ENCODE measurements at regions not wholly inside any gene's neighbourhood (a gene's known extent, or its start where the extent isn't known, plus 50 kb on each side); places are given as distances from the start of the nearest gene placed in this dataset.

- 71 to 83% (median 75%) methylated on average over 1 of the region's 1 CpG for WGBS, 4 donors
- Histone ChIP-seq H3K27me3 (no peaks in the 10 kb centered on the region), H3K36me3 (replicated peaks in 1 of 2) (no peaks in the 10 kb centered on the region), H3K27ac (no peak overlapping the region), H3K9me3 (replicated peaks in 1 of 3) (no peaks in the 10 kb centered on the region), H3K4me3 (no peak overlapping the region), H3K4me1 (replicated peaks in 1 of 2) (no peaks in the 10 kb centered on the region)
- DNase-seq = no peak
- intact Hi-C loops (cut with DNase I) = no loop called here
- no peak for TF ChIP-seq POLR2A (IDR thresholded peaks at IDR 0.05)
- TF ChIP-seq, protein P1, sequence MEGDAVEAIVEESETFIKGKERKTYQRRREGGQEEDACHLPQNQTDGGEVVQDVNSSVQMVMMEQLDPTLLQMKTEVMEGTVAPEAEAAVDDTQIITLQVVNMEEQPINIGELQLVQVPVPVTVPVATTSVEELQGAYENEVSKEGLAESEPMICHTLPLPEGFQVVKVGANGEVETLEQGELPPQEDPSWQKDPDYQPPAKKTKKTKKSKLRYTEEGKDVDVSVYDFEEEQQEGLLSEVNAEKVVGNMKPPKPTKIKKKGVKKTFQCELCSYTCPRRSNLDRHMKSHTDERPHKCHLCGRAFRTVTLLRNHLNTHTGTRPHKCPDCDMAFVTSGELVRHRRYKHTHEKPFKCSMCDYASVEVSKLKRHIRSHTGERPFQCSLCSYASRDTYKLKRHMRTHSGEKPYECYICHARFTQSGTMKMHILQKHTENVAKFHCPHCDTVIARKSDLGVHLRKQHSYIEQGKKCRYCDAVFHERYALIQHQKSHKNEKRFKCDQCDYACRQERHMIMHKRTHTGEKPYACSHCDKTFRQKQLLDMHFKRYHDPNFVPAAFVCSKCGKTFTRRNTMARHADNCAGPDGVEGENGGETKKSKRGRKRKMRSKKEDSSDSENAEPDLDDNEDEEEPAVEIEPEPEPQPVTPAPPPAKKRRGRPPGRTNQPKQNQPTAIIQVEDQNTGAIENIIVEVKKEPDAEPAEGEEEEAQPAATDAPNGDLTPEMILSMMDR (IDR thresholded peaks at IDR 0.05) = no peak
These were observed 424.2 kb upstream of the ROBO2 start for GRCh38 chr3:76615719-76616118.

DNA sequence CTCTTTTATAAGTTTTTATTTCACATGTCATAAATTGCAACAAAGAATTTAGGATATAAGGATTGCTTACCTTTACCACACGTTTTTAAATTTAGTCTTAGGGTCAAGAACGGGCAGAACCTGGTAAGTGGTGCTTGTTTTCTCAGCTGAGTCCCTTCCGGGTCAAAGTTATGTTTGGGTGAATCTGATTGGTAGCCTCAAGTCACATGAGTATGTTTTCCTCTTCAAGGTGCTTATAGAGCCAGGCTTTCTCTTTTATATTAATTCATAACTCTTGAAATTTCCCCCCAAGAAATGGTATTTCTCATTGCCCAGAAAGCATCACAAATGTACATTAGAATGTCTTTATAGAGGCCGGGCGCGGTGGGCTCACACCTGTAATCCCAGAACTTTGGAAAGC lies 415.7 kb upstream of the ROBO2 start:
- intact Hi-C loops (cut with DNase I) = no loop called here
- H3K27me3 ChIP-seq = no peaks in the 10 kb centered on the region
- H3K4me3 ChIP-seq = no peak overlapping the region
- 73 to 84% (median 83%) methylated on average over 6 of the region's 6 CpGs for WGBS, 4 donors
- DNase-seq = no peak
- TF ChIP-seq, protein P1 (IDR thresholded peaks at IDR 0.05) = no peak
- TF ChIP-seq POLR2A (IDR thresholded peaks at IDR 0.05) = no peak
- no peaks in the 10 kb centered on the region for H3K4me1 ChIP-seq (replicated peaks in 1 of 2)
- no peaks in the 10 kb centered on the region for H3K36me3 ChIP-seq (replicated peaks in 1 of 2)
- H3K27ac ChIP-seq = no peak overlapping the region
- no peaks in the 10 kb centered on the region for H3K9me3 ChIP-seq (replicated peaks in 1 of 3)

DNA sequence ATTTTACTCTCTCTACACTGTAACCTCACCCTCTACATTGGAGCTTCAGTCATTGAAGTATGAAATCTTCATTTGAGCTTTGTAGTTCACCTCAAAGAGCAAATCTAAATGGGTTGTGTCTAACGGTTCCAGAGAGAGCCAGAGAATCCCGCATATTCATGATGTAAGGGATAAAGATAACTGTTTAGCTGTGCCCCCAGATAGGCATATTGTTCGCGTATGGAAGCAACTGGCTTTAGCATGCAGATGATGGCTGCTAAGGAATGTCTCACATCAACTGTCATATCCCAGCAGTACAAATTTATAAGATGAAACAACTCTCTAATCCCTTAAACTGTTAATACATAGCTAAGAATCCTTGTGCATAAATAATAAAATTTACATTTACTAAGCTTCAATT lies 412.7 kb upstream of the ROBO2 start:
- Histone ChIP-seq H3K27ac (no peak overlapping the region), H3K36me3 (replicated peaks in 1 of 2) (no peaks in the 10 kb centered on the region), H3K4me3 (no peak overlapping the region), H3K27me3 (no peaks in the 10 kb centered on the region), H3K4me1 (replicated peaks in 1 of 2) (no peaks in the 10 kb centered on the region), H3K9me3 (replicated peaks in 1 of 3) (no peaks in the 10 kb centered on the region)
- WGBS, 4 donors = 61 to 74% (median 70%) methylated on average over 4 of the region's 4 CpGs
- no peak for DNase-seq
- intact Hi-C loops (cut with DNase I) = no loop called here
- no peak for TF ChIP-seq POLR2A (IDR thresholded peaks at IDR 0.05)
- TF ChIP-seq, protein P1 (IDR thresholded peaks at IDR 0.05) = no peak

DNA sequence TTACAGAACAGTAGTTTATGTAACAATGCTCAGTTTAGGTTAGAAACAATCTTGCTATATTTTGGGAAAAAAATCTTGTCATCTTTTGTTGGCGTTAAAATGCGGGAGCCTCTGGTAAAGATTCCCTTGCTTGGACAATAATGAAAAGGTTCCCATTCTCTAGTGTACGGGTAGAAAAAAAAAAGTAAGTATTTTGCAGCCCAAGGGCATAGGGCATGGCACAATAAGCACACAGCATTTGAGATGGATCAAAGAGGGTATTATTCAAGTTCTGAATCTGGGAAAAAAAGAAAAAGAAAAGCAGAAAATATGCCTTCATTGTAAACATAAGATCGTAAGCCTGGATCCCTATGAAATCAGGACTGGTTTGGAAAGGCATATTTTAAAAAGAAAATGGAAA lies 408.6 kb upstream of the ROBO2 start:
- no peaks in the 10 kb centered on the region for H3K36me3 ChIP-seq (replicated peaks in 1 of 2)
- H3K27ac ChIP-seq = no peak overlapping the region
- no peaks in the 10 kb centered on the region for H3K27me3 ChIP-seq
- no peak for DNase-seq
- WGBS, 4 donors = 78 to 88% (median 83%) methylated on average over 4 of the region's 4 CpGs
- intact Hi-C loops (cut with DNase I) = no loop called here
- no peaks in the 10 kb centered on the region for H3K9me3 ChIP-seq (replicated peaks in 1 of 3)
- H3K4me3 ChIP-seq = no peak overlapping the region
- no peaks in the 10 kb centered on the region for H3K4me1 ChIP-seq (replicated peaks in 1 of 2)
- TF ChIP-seq, protein P1 (IDR thresholded peaks at IDR 0.05) = no peak
- no peak for TF ChIP-seq POLR2A (IDR thresholded peaks at IDR 0.05)
